AG09309 (cell line): ENCODE measurements at regions not wholly inside any gene's neighbourhood (a gene's known extent, or its start where the extent isn't known, plus 50 kb on each side); places are given as distances from the start of the nearest gene placed in this dataset.

Experiments used
- DNase-seq: peaks from one replicate; pipeline ENCODE4 v3.0.0-alpha.2; 2010; ENCODE audit warnings: low read depth
- H3K4me3 ChIP-seq: 2 replicates; pipeline ENCODE4 v1.5.1; 2011; ENCODE audit warnings: mild to moderate bottlenecking, low read depth, low read length, moderate library complexity; ENCODE audit not compliant: control insufficient read depth
- CTCF ChIP-seq: IDR thresholded peaks from 2 replicates; pipeline ENCODE4 v1.5.1; 2011; ENCODE audit warnings: mild to moderate bottlenecking, low read depth, low read length, inconsistent platforms; ENCODE audit not compliant: insufficient read depth, control insufficient read depth; ENCODE audit errors: missing control alignments

DNA sequence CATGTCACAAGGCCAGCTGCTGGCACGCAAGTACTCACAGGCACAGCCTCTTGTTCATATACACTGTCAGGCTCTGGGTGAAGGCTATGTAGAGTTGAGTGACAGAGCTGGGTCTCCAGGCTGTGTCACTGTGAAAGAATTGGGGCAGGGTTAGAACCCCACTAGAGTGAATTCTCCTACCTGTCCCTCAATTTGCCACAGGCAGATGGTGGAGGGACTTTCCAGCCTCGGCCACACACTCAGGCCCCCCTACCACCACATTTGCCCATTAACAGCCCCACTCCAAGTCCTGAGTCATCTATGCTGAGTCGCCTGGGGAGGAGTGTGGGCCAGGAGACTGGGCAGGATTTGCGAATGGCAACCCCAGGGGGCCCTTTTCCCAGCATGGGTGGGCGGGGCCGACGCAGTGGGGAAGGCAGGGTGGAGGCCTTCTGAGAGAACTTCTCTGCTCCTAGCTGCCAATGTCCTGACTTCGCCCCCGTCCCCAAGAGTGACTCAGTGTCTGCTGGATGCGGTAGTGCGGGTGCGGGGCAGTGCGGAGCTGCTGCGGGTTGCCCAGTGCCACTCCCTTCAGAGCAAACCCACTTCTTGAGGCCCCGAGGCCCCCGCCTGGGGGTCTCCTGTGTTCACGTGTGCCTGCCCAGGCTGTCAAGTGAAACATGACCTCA, 50.3 kb upstream of the PSD2 start:
- no peak for TF ChIP-seq CTCF
- DNase-seq: peak; percentile 75
- H3K4me3 ChIP-seq: no peak overlapping the region

DNA sequence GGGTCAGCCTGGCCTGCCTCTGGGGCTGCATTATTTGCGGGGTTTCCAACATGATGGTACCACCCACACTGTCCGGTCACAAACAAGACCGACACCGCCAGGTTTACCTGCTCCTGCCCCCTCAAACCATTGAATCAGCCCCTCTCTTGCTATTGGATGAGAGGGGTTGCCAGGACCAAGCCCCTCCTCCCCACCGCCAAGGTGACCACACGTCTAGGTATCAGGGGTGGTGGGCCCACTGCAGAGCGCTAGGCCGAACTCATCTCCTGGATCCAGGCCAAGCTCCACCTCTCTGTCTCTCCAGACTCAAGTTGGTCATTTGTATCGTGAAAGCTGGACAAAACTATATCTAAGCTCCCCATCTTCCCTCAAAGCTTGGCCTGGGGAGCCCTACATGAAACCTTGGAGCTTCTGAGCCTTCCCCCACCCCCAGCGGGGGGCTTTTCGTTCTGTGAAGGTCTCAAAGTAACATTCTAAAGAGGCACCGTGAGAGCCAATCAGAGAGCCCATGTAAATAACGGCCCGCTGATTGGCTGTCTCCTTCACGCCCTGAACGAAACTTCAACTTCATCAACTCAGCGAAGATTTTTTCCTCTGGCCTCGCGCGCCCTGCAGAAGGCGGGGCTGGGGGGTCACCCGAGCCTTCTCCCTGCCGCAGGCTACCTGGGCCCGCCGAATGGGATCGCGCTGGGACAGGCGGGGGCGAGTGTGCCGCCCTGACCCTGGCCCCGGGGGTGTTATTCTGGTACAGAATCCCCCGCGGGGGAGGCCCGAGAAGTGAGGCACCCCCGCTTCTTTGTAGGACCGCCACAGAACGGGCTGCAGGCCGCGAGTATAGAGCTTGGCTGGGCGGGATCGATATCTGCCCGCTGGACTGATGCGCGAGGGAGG, 49.6 kb upstream of the PSD2 start:
- H3K4me3 ChIP-seq: peak overlapping the region; percentile 43
- DNase-seq: no peak
- TF ChIP-seq CTCF: no peak
